Body of pancreas (tissue), 4 donors: ENCODE measurements at regions not wholly inside any gene's neighbourhood (a gene's known extent, or its start where the extent isn't known, plus 50 kb on each side); places are given as distances from the start of the nearest gene placed in this dataset.

Experiments used
- CTCF ChIP-seq, 7 experiments: fragments of 450-650 bp in 4 of 7; fragments of 200-600 bp in 3 of 7; sonication (generic) in 3 of 7; IDR thresholded peaks; one replicate each; pipeline ENCODE4 v1.5.1; 2016 to 2019; ENCODE audit warnings: antibody characterized with exemption in 7 of 7
- POLR2A ChIP-seq, 3 donors: fragments of 450-650 bp; IDR thresholded peaks; one replicate each; pipeline ENCODE4 v1.6.1; 2016; ENCODE audit warnings: antibody characterized with exemption in 3 of 3, mild to moderate bottlenecking in 2 of 3

- no peak for TF ChIP-seq CTCF (IDR thresholded peaks at IDR 0.05)
- no peak for TF ChIP-seq POLR2A (IDR thresholded peaks at IDR 0.05)
These were observed 455.3 kb upstream of the SGCD start for GRCh38 chr5:155871623-155872022.
